Duodenal mucosa (tissue), 2 donors: ENCODE measurements at regions not wholly inside any gene's neighbourhood (a gene's known extent, or its start where the extent isn't known, plus 50 kb on each side); places are given as distances from the start of the nearest gene placed in this dataset.

Source experiments
- H3K27ac ChIP-seq: one replicate; pipeline ENCODE4 v1.7.0; 2013; ENCODE audit warnings: low read depth, low read length
- H3K27me3 ChIP-seq, 2 donors: one replicate each; pipeline ENCODE4 v1.7.0; 2013; ENCODE audit warnings: low read length in 2 of 2, control low read depth in 1 of 2; ENCODE audit not compliant: insufficient read depth in 2 of 2, control insufficient read depth in 1 of 2
- H3K36me3 ChIP-seq, 2 donors: one replicate each; pipeline ENCODE4 v1.7.0; 2013; ENCODE audit warnings: low read length in 2 of 2, control low read depth in 1 of 2; ENCODE audit not compliant: insufficient read depth in 2 of 2, control insufficient read depth in 1 of 2
- H3K4me1 ChIP-seq, 2 donors: one replicate each; pipeline ENCODE4 v1.7.0; 2013; ENCODE audit warnings: low read length in 2 of 2, control low read depth in 1 of 2; ENCODE audit not compliant: insufficient read depth in 2 of 2, control insufficient read depth in 1 of 2
- H3K4me3 ChIP-seq, 2 donors: one replicate each; pipeline ENCODE4 v1.7.0; 2013; ENCODE audit warnings: low read length in 2 of 2, low read depth in 1 of 2
- H3K9ac ChIP-seq, 2 donors: one replicate each; pipeline ENCODE4 v1.7.0; 2013; ENCODE audit warnings: low read length in 2 of 2, low read depth in 1 of 2
- H3K9me3 ChIP-seq, 2 donors: one replicate each; pipeline ENCODE4 v1.7.0; 2013; ENCODE audit warnings: low read length in 2 of 2, control low read depth in 1 of 2; ENCODE audit not compliant: control insufficient read depth in 1 of 2

- Histone ChIP-seq H3K27ac (no peak overlapping the region), H3K4me1 (no peaks in the 10 kb centered on the region), H3K4me3 (no peak overlapping the region), H3K27me3 (no peaks in the 10 kb centered on the region), H3K9me3 (no peaks in the 10 kb centered on the region), H3K9ac (no peak overlapping the region), H3K36me3 (no peaks in the 10 kb centered on the region)
Measured at GRCh38 chr6:9515633-9516606, 899.0 kb downstream of the TFAP2A start.

- no peaks in the 10 kb centered on the region for H3K9me3 ChIP-seq
Measured at GRCh38 chr6:9514146-9514545, 900.7 kb downstream of the TFAP2A start.

GRCh38 chr6:9511157-9511556, 903.7 kb downstream of the TFAP2A start:
- H3K9ac ChIP-seq = no peak overlapping the region
- peaks cover 0 to 9% of the 10 kb centered on the region in 2 donors for H3K9me3 ChIP-seq
- H3K36me3 ChIP-seq = no peaks in the 10 kb centered on the region
- no peaks in the 10 kb centered on the region for H3K27me3 ChIP-seq
- H3K4me3 ChIP-seq = no peak overlapping the region
- no peaks in the 10 kb centered on the region for H3K4me1 ChIP-seq
- no peak overlapping the region for H3K27ac ChIP-seq

More at GRCh38 chr6:9514146-9514545, 900.7 kb downstream of the TFAP2A start:
- Histone ChIP-seq H3K27me3 (no peaks in the 10 kb centered on the region), H3K27ac (no peak overlapping the region), H3K36me3 (no peaks in the 10 kb centered on the region), H3K9ac (no peak overlapping the region), H3K4me1 (no peaks in the 10 kb centered on the region), H3K4me3 (no peak overlapping the region)

- no peaks in the 10 kb centered on the region for H3K27me3 ChIP-seq
Measured at GRCh38 chr6:9507136-9507895, 907.6 kb downstream of the TFAP2A start.

GRCh38 chr6:9504191-9504590, 910.7 kb downstream of the TFAP2A start:
- H3K27me3 ChIP-seq = no peaks in the 10 kb centered on the region
- H3K4me1 ChIP-seq = no peaks in the 10 kb centered on the region
- no peak overlapping the region for H3K9ac ChIP-seq
- peaks cover 9 to 13% of the 10 kb centered on the region in 2 donors for H3K9me3 ChIP-seq
- no peaks in the 10 kb centered on the region for H3K36me3 ChIP-seq
- H3K27ac ChIP-seq = no peak overlapping the region
- H3K4me3 ChIP-seq = no peak overlapping the region

More at GRCh38 chr6:9507136-9507895, 907.6 kb downstream of the TFAP2A start:
- no peaks in the 10 kb centered on the region for H3K4me1 ChIP-seq
- H3K27ac ChIP-seq = no peak overlapping the region
- H3K9me3 ChIP-seq = peaks cover 0 to 9% of the 10 kb centered on the region in 2 donors
- H3K4me3 ChIP-seq = no peak overlapping the region
- no peaks in the 10 kb centered on the region for H3K36me3 ChIP-seq
- no peak overlapping the region for H3K9ac ChIP-seq

- Histone ChIP-seq H3K4me1 (no peaks in the 10 kb centered on the region), H3K4me3 (no peak overlapping the region), H3K27me3 (no peaks in the 10 kb centered on the region), H3K27ac (no peak overlapping the region), H3K9ac (no peak overlapping the region), H3K36me3 (no peaks in the 10 kb centered on the region), H3K9me3 (peaks cover 9 to 13% of the 10 kb centered on the region in 2 donors)
Measured at GRCh38 chr6:9503111-9503761, 911.6 kb downstream of the TFAP2A start.

- H3K36me3 ChIP-seq = no peaks in the 10 kb centered on the region
- peaks cover 9% of the 10 kb centered on the region in 2 donors for H3K9me3 ChIP-seq
- no peak overlapping the region for H3K4me3 ChIP-seq
- H3K4me1 ChIP-seq = no peaks in the 10 kb centered on the region
- H3K9ac ChIP-seq = no peak overlapping the region
- H3K27me3 ChIP-seq = no peaks in the 10 kb centered on the region
- H3K27ac ChIP-seq = no peak overlapping the region
Measured at GRCh38 chr6:9499709-9500108, 915.2 kb downstream of the TFAP2A start.

- H3K9ac ChIP-seq = no peak overlapping the region
- peaks cover 12% of the 10 kb centered on the region in 2 donors for H3K9me3 ChIP-seq
- no peak overlapping the region for H3K27ac ChIP-seq
- no peaks in the 10 kb centered on the region for H3K36me3 ChIP-seq
- no peaks in the 10 kb centered on the region for H3K27me3 ChIP-seq
- no peak overlapping the region for H3K4me3 ChIP-seq
- H3K4me1 ChIP-seq = no peaks in the 10 kb centered on the region
Measured at GRCh38 chr6:9496837-9497236, 918.0 kb downstream of the TFAP2A start.

GRCh38 chr6:9494864-9495263, 920.0 kb downstream of the TFAP2A start:
- H3K27me3 ChIP-seq = no peaks in the 10 kb centered on the region
- H3K9ac ChIP-seq = no peak overlapping the region
- no peaks in the 10 kb centered on the region for H3K36me3 ChIP-seq
- peaks cover 4 to 10% of the 10 kb centered on the region in 2 donors for H3K9me3 ChIP-seq
- no peaks in the 10 kb centered on the region for H3K4me1 ChIP-seq
- H3K27ac ChIP-seq = no peak overlapping the region
- no peak overlapping the region for H3K4me3 ChIP-seq
